B cell (primary cell): ENCODE measurements at regions not wholly inside any gene's neighbourhood (a gene's known extent, or its start where the extent isn't known, plus 50 kb on each side); places are given as distances from the start of the nearest gene placed in this dataset.

ENCODE experiments used
- ATAC-seq: fragments of 200-7000 bp; cut with Tn5 transposase; one replicate; pipeline ENCODE4 v1.10.0; 2021; ENCODE audit warnings: low read depth, mild to moderate bottlenecking, moderate number of reproducible peaks, moderate library complexity
- CTCF ChIA-PET: fragments of 350-600 bp; sonication (Branson Sonifier 250); formaldehyde crosslinking; loops from one replicate; lab custom pipeline; 2021; ENCODE audit warnings: antibody characterized with exemption, inconsistent platforms; lab: Charles Lee
- POLR2A ChIA-PET: fragments of 350-600 bp; sonication (Branson Sonifier 250); formaldehyde crosslinking; loops from one replicate; lab custom pipeline; 2021; ENCODE audit warnings: antibody characterized with exemption; lab: Charles Lee
- DNase-seq: peaks from one replicate; pipeline ENCODE4 v3.0.0; 2013
- H2AFZ ChIP-seq: 2 replicates; pipeline ENCODE4 v1.6.1; 2012; ENCODE audit warnings: mild to moderate bottlenecking, low read depth, low read length; ENCODE audit not compliant: insufficient read depth, poor library complexity, severe bottlenecking
- H3K27ac ChIP-seq, 2 donors: 1 replicate in 1 of 2; 2 replicates in 1 of 2; pipeline ENCODE4 v1.5.1; 2012 to 2013; ENCODE audit warnings: low read length in 2 of 2, mild to moderate bottlenecking in 2 of 2, moderate library complexity in 1 of 2
- H3K27me3 ChIP-seq, 4 experiments: fragments of 200-600 bp in 1 of 4; sonication (generic) in 1 of 4; replicated peaks in 1 of 4; 1 replicate in 2 of 4; 2 replicates in 2 of 4; pipeline versions ENCODE4 v1.6.1 to v1.7.0; 2013 to 2016; ENCODE audit warnings: low read length in 3 of 4, mild to moderate bottlenecking in 2 of 4, mixed read lengths in 1 of 4, moderate library complexity in 1 of 4; ENCODE audit not compliant: insufficient read depth in 4 of 4, control insufficient read depth in 3 of 4; ENCODE audit errors: control extremely low read depth in 1 of 4
- H3K36me3 ChIP-seq, 2 experiments: replicated peaks in 1 of 2; 1 replicate in 1 of 2; 2 replicates in 1 of 2; pipeline versions ENCODE4 v1.6.1 to v1.7.1; 2013; ENCODE audit warnings: low read length in 1 of 2; ENCODE audit not compliant: insufficient read depth in 2 of 2, control insufficient read depth in 1 of 2; ENCODE audit errors: control extremely low read depth in 1 of 2, extremely low read depth in 1 of 2
- H3K4me1 ChIP-seq, 2 donors: fragments of 200-600 bp in 1 of 2; sonication (generic) in 1 of 2; 1 replicate in 1 of 2; 2 replicates in 1 of 2; pipeline versions ENCODE4 v1.5.1 to v1.6.1; 2013 to 2017; ENCODE audit warnings: low read length in 2 of 2; ENCODE audit not compliant: control insufficient read depth in 2 of 2, insufficient read depth in 2 of 2
- H3K4me2 ChIP-seq: replicated peaks from 2 replicates; pipeline ENCODE3; 2012; ENCODE audit warnings: mild to moderate bottlenecking, low read depth, low read length; ENCODE audit not compliant: poor library complexity, severe bottlenecking
- H3K4me3 ChIP-seq, 5 experiments: fragments of 200-600 bp in 1 of 5; sonication (generic) in 1 of 5; 1 replicate in 3 of 5; 2 replicates in 2 of 5; pipeline versions ENCODE4 v1.5.1 to v1.7.0; 2011 to 2016; ENCODE audit warnings: low read length in 4 of 5, mild to moderate bottlenecking in 4 of 5, low read depth in 2 of 5, control low read depth in 1 of 5, moderate library complexity in 1 of 5; ENCODE audit not compliant: insufficient read depth in 1 of 5; ENCODE audit errors: control extremely low read depth in 1 of 5, extremely low read depth in 1 of 5
- H3K79me2 ChIP-seq: fragments of 200-600 bp; sonication (generic); one replicate; pipeline ENCODE4 v1.6.0; 2016; ENCODE audit warnings: low read length; ENCODE audit not compliant: control insufficient read depth, insufficient read depth
- H3K9ac ChIP-seq: fragments of 200-600 bp; sonication (generic); 2 replicates; pipeline ENCODE4 v1.6.1; 2017; ENCODE audit warnings: mild to moderate bottlenecking, low read length, moderate library complexity
- H3K9me3 ChIP-seq, 3 donors: one replicate each; pipeline versions ENCODE4 v1.6.1 to v1.7.1; 2013; ENCODE audit warnings: low read length in 2 of 3; ENCODE audit not compliant: control insufficient read depth in 2 of 3, insufficient read depth in 1 of 3; ENCODE audit errors: control extremely low read depth in 1 of 3
- H4K20me1 ChIP-seq: 2 replicates; pipeline ENCODE4 v1.6.0; 2012; ENCODE audit warnings: mild to moderate bottlenecking, low read length; ENCODE audit not compliant: insufficient read depth, control insufficient read depth, poor library complexity, severe bottlenecking
- H3K27ac Mint-ChIP-seq: one replicate; pipeline ENCODE4 v1.8.0; 2021; ENCODE audit warnings: mixed read lengths
- H3K27me3 Mint-ChIP-seq: one replicate; pipeline ENCODE4 v1.8.0; 2021; ENCODE audit warnings: mixed read lengths
- H3K4me1 Mint-ChIP-seq: one replicate; pipeline ENCODE4 v1.8.0; 2021; ENCODE audit warnings: mixed read lengths
- H3K4me3 Mint-ChIP-seq: one replicate; pipeline ENCODE4 v1.8.0; 2021; ENCODE audit warnings: mixed read lengths
- H3K9me3 Mint-ChIP-seq: one replicate; pipeline ENCODE4 v1.8.0; 2022; ENCODE audit warnings: mixed read lengths; ENCODE audit not compliant: insufficient read depth
- EZH2 ChIP-seq: IDR thresholded peaks from 2 replicates; pipeline ENCODE4 v1.6.1; 2012; ENCODE audit warnings: borderline replicate concordance, low read depth, mild to moderate bottlenecking, moderate library complexity, low read length; ENCODE audit not compliant: insufficient read depth, poor library complexity, severe bottlenecking
- whole genome bisulfite sequencing: methylation state at CpG from one replicate; pipeline ENCODE4 v1.1.5; 2013; ENCODE audit warnings: missing lambda C conversion rate; ENCODE audit not compliant: insufficient coverage; 5-methylcytosine and 5-hydroxymethylcytosine counted together
- intact Hi-C: fragments of 100-400 bp; cut with micrococcal nuclease; formaldehyde crosslinking; loops from one replicate; pipeline ENCODE4 v1.10.0; 2022
- TF ChIP-seq, protein P1 (sequence below): fragments of 200-600 bp; IDR thresholded peaks from one replicate; pipeline ENCODE4 v1.8.0; 2022; ENCODE audit warnings: antibody characterized with exemption, mild to moderate bottlenecking

DNA sequence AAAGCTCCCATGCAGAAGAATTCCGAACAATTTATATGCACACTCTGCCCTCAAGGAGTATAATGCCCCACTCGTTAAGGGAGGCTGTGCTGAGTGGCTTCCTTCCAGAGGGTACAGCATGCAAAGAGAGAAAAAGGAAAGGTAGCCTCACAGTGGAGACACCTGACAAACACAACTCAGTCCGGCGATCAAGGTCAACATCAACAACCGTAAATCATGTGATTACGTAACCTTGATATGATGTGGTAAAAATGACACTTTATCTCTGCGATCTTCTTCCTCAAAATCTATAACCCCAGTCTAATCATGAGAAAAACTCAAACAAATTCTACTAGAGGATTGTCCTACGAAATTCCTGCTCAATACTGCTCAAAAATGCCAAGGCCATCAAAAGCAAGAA lies 400.5 kb upstream of the CCDC196 start:
- Mint-ChIP-seq H3K9me3 (no peaks in the 10 kb centered on the region), H3K27ac (no peak overlapping the region), H3K4me1 (no peaks in the 10 kb centered on the region), H3K27me3 (peaks cover 23% of the 10 kb centered on the region), H3K4me3 (no peak overlapping the region)
- no peak overlapping the region for H3K27ac ChIP-seq
- H3K27me3 ChIP-seq, result peaks cover 0 to 2% (median 0%) of the 10 kb centered on the region in 4 experiments
- H4K20me1 ChIP-seq, result no peaks in the 10 kb centered on the region
- H3K79me2 ChIP-seq, result no peaks in the 10 kb centered on the region
- TF ChIP-seq, protein P1, sequence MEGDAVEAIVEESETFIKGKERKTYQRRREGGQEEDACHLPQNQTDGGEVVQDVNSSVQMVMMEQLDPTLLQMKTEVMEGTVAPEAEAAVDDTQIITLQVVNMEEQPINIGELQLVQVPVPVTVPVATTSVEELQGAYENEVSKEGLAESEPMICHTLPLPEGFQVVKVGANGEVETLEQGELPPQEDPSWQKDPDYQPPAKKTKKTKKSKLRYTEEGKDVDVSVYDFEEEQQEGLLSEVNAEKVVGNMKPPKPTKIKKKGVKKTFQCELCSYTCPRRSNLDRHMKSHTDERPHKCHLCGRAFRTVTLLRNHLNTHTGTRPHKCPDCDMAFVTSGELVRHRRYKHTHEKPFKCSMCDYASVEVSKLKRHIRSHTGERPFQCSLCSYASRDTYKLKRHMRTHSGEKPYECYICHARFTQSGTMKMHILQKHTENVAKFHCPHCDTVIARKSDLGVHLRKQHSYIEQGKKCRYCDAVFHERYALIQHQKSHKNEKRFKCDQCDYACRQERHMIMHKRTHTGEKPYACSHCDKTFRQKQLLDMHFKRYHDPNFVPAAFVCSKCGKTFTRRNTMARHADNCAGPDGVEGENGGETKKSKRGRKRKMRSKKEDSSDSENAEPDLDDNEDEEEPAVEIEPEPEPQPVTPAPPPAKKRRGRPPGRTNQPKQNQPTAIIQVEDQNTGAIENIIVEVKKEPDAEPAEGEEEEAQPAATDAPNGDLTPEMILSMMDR, result no peak
- TF ChIP-seq EZH2, result no peak
- POLR2A ChIA-PET, result no interaction called here
- CTCF ChIA-PET, result no interaction called here
- no peak for DNase-seq
- no peak overlapping the region for H2AFZ ChIP-seq
- no peaks in the 10 kb centered on the region for H3K36me3 ChIP-seq
- H3K4me1 ChIP-seq, result no peaks in the 10 kb centered on the region
- intact Hi-C loops, result no loop called here
- 40% methylated on average over 1 of the region's 8 CpGs for WGBS
- ATAC-seq, result no peak
- H3K9me3 ChIP-seq, result no peaks in the 10 kb centered on the region
- no peak overlapping the region for H3K9ac ChIP-seq
- no peak overlapping the region for H3K4me2 ChIP-seq
- no peak overlapping the region for H3K4me3 ChIP-seq

DNA sequence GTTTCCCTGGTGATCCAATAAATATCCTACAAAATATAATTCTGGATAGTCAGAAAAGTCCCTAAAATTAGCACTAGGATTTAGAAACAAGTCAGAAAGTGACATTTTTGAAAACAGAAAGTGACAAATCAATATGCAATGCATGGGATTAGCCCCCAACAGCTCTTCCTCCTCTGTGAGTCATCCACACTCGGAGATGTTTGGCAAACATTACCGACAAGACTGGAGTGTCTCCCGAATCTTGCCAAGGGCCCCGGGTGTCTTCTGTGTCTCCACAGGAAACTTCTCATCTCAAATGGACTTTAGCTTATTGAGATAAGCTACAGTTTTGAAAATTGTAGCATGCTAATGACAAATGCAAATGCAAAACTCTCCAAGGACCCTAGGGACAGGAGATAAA lies 398.9 kb upstream of the CCDC196 start:
- H3K27ac ChIP-seq, result no peak overlapping the region
- no peak overlapping the region for H3K4me3 ChIP-seq
- no peak overlapping the region for H3K9ac ChIP-seq
- H3K4me1 ChIP-seq, result no peaks in the 10 kb centered on the region
- Mint-ChIP-seq H3K4me3 (no peak overlapping the region), H3K4me1 (no peaks in the 10 kb centered on the region), H3K27me3 (peaks cover 17% of the 10 kb centered on the region), H3K9me3 (no peaks in the 10 kb centered on the region), H3K27ac (no peak overlapping the region)
- ChIA-PET POLR2A (no interaction called here), CTCF (no interaction called here)
- DNase-seq (no peak), ATAC-seq (no peak)
- no peaks in the 10 kb centered on the region for H3K9me3 ChIP-seq
- TF ChIP-seq, protein P1, result no peak
- TF ChIP-seq EZH2, result no peak
- no peaks in the 10 kb centered on the region for H3K79me2 ChIP-seq
- no peak overlapping the region for H2AFZ ChIP-seq
- intact Hi-C loops, result no loop called here
- H3K4me2 ChIP-seq, result no peak overlapping the region
- H3K27me3 ChIP-seq, result peaks cover 0 to 2% (median 0%) of the 10 kb centered on the region in 4 experiments
- H4K20me1 ChIP-seq, result no peaks in the 10 kb centered on the region
- 80% methylated on average over 1 of the region's 4 CpGs for WGBS
- H3K36me3 ChIP-seq, result no peaks in the 10 kb centered on the region
